Neural progenitor cell (in vitro differentiated cells): ENCODE measurements at regions not wholly inside any gene's neighbourhood (a gene's known extent, or its start where the extent isn't known, plus 50 kb on each side); places are given as distances from the start of the nearest gene placed in this dataset.

Source experiments
- DNase-seq: peaks from one replicate; pipeline ENCODE4 v3.0.0-alpha.2; 2016; ENCODE audit warnings: low spot score
- H2AFZ ChIP-seq: fragments of 200-600 bp; sonication (generic); replicated peaks from 2 replicates; pipeline ENCODE4 v1.6.1; 2016; ENCODE audit warnings: antibody characterized with exemption
- H3F3A ChIP-seq: fragments of 200-600 bp; sonication (generic); 2 replicates; pipeline ENCODE4 v1.6.1; 2016; ENCODE audit warnings: antibody characterized with exemption, low read depth
- H3K27ac ChIP-seq: fragments of 200-600 bp; sonication (generic); 2 replicates; pipeline ENCODE4 v1.5.1; 2016; ENCODE audit warnings: mild to moderate bottlenecking
- H3K27me3 ChIP-seq: fragments of 200-600 bp; sonication (generic); 2 replicates; pipeline ENCODE4 v1.6.1; 2016; ENCODE audit warnings: mild to moderate bottlenecking, moderate library complexity
- H3K36me3 ChIP-seq: fragments of 200-600 bp; sonication (generic); 2 replicates; pipeline ENCODE4 v1.5.1; 2016
- H3K4me1 ChIP-seq: fragments of 200-600 bp; sonication (generic); 2 replicates; pipeline ENCODE4 v1.6.1; 2016; ENCODE audit warnings: mixed run types
- H3K4me2 ChIP-seq: fragments of 200-600 bp; sonication (generic); 2 replicates; pipeline ENCODE4 v1.6.1; 2016
- H3K4me3 ChIP-seq: fragments of 200-600 bp; sonication (generic); 2 replicates; pipeline ENCODE4 v1.5.1; 2016
- H3K79me2 ChIP-seq: fragments of 200-600 bp; sonication (generic); 2 replicates; pipeline ENCODE4 v1.6.1; 2016; ENCODE audit warnings: low read depth
- H3K9ac ChIP-seq: fragments of 200-600 bp; sonication (generic); 2 replicates; pipeline ENCODE4 v1.6.1; 2016
- H3K9me3 ChIP-seq: fragments of 200-600 bp; sonication (generic); 2 replicates; pipeline ENCODE4 v1.5.1; 2016; ENCODE audit warnings: low read depth
- H4K20me1 ChIP-seq: fragments of 200-600 bp; sonication (generic); 2 replicates; pipeline ENCODE4 v1.6.1; 2016; ENCODE audit warnings: low read depth
- H3K27ac Mint-ChIP-seq: 3 replicates; pipeline ENCODE4 v1.8.0; 2021; ENCODE audit warnings: mixed read lengths
- H3K27me3 Mint-ChIP-seq: 2 replicates; pipeline ENCODE4 v1.8.0; 2022; ENCODE audit warnings: low read depth, mild to moderate bottlenecking, inconsistent platforms, moderate library complexity, mixed read lengths; ENCODE audit not compliant: insufficient read depth
- H3K36me3 Mint-ChIP-seq: 3 replicates; pipeline ENCODE4 v1.8.0; 2021; ENCODE audit warnings: mixed read lengths
- H3K4me1 Mint-ChIP-seq: 3 replicates; pipeline ENCODE4 v1.8.0; 2021; ENCODE audit warnings: mixed read lengths
- H3K4me3 Mint-ChIP-seq: 3 replicates; pipeline ENCODE4 v1.8.0; 2021; ENCODE audit warnings: mild to moderate bottlenecking, moderate library complexity, mixed read lengths
- H3K9me3 Mint-ChIP-seq: 3 replicates; pipeline ENCODE4 v1.8.0; 2020; ENCODE audit warnings: mixed read lengths
- EZH2 ChIP-seq: fragments of 200-600 bp; sonication (generic); IDR thresholded peaks from 2 replicates; pipeline ENCODE4 v1.6.1; 2017; ENCODE audit warnings: antibody characterized with exemption, mild to moderate bottlenecking, moderate library complexity
- EZH2phosphoT487 ChIP-seq: fragments of 200-600 bp; sonication (generic); IDR thresholded peaks from 2 replicates; pipeline ENCODE4 v1.6.1; 2017; ENCODE audit warnings: antibody characterized with exemption
- TF ChIP-seq, protein P1 (sequence below): fragments of 200-600 bp; sonication (generic); IDR thresholded peaks from 2 replicates; pipeline ENCODE4 v1.5.1; 2017; ENCODE audit warnings: antibody characterized with exemption, mild to moderate bottlenecking

DNA sequence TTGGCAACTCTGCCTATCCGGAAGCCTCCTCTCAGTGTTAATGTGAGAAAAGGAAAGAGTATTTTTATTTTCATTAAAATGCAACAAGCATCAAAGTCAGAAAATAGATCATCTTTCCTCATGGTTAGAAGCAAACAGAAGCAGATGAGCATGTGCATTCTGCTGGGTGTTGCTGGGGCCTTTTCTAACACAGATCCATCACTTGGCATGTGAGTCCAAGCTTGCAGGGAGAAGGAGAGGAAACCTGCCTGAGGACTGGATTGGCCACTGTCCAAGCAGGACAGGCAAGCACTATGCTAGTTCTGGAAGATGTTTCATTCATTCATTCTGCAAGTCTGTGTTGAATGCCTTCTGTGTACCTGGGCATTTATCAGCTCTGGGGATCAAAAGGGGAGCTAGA, 348.7 kb upstream of the PCSK5 start:
- H3F3A ChIP-seq = no peaks in the 10 kb centered on the region
- no peak overlapping the region for H3K9ac ChIP-seq
- no peak overlapping the region for H3K27ac Mint-ChIP-seq
- TF ChIP-seq, protein P1, sequence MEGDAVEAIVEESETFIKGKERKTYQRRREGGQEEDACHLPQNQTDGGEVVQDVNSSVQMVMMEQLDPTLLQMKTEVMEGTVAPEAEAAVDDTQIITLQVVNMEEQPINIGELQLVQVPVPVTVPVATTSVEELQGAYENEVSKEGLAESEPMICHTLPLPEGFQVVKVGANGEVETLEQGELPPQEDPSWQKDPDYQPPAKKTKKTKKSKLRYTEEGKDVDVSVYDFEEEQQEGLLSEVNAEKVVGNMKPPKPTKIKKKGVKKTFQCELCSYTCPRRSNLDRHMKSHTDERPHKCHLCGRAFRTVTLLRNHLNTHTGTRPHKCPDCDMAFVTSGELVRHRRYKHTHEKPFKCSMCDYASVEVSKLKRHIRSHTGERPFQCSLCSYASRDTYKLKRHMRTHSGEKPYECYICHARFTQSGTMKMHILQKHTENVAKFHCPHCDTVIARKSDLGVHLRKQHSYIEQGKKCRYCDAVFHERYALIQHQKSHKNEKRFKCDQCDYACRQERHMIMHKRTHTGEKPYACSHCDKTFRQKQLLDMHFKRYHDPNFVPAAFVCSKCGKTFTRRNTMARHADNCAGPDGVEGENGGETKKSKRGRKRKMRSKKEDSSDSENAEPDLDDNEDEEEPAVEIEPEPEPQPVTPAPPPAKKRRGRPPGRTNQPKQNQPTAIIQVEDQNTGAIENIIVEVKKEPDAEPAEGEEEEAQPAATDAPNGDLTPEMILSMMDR = no peak
- TF ChIP-seq EZH2phosphoT487 = no peak
- no peak for TF ChIP-seq EZH2
- H3K9me3 ChIP-seq = no peaks in the 10 kb centered on the region
- no peaks in the 10 kb centered on the region for H3K4me1 ChIP-seq
- H3K27me3 Mint-ChIP-seq = peaks cover 3% of the 10 kb centered on the region
- no peaks in the 10 kb centered on the region for H3K4me1 Mint-ChIP-seq
- H4K20me1 ChIP-seq = no peaks in the 10 kb centered on the region
- H3K36me3 ChIP-seq = no peaks in the 10 kb centered on the region
- no peaks in the 10 kb centered on the region for H3K36me3 Mint-ChIP-seq
- no peak overlapping the region for H3K4me3 ChIP-seq
- no peak overlapping the region for H3K4me3 Mint-ChIP-seq
- H3K9me3 Mint-ChIP-seq = peaks cover 2% of the 10 kb centered on the region
- no peak for DNase-seq
- no peaks in the 10 kb centered on the region for H3K27me3 ChIP-seq
- no peak overlapping the region for H3K27ac ChIP-seq
- H3K4me2 ChIP-seq = no peak overlapping the region
- no peaks in the 10 kb centered on the region for H3K79me2 ChIP-seq
- peak overlapping the region; percentile 68 for H2AFZ ChIP-seq

DNA sequence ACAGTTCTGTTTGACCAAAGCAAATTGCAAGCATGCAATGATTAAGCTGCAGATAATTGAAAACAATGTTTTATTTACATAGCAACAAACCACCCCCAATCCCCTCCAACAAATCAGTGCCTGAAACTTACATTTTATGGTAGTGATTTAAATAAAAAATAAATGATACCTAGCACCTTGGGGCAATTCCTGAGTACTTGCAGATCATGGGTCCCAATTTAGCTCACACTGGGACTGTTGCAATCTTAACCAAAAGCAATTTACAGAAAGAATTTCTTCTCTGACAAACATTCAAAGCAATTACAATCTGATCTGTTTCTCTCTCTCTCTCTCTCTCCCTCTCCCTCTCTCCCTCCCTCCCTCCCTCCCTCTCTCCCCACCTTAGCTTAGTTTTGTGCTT, 345.7 kb upstream of the PCSK5 start:
- Mint-ChIP-seq H3K4me3 (no peak overlapping the region), H3K36me3 (no peaks in the 10 kb centered on the region), H3K9me3 (no peaks in the 10 kb centered on the region), H3K4me1 (no peaks in the 10 kb centered on the region), H3K27me3 (peaks cover 3% of the 10 kb centered on the region), H3K27ac (no peak overlapping the region)
- Histone ChIP-seq H3K27ac (no peak overlapping the region), H3K4me3 (no peak overlapping the region), H2AFZ (peak overlapping the region; percentile 58), H3K4me1 (no peaks in the 10 kb centered on the region), H3K27me3 (no peaks in the 10 kb centered on the region), H3K36me3 (no peaks in the 10 kb centered on the region), H3K9ac (no peak overlapping the region), H3F3A (no peaks in the 10 kb centered on the region), H3K9me3 (no peaks in the 10 kb centered on the region), H3K4me2 (no peak overlapping the region), H3K79me2 (no peaks in the 10 kb centered on the region), H4K20me1 (no peaks in the 10 kb centered on the region)
- TF ChIP-seq EZH2 = no peak
- TF ChIP-seq EZH2phosphoT487 = no peak
- TF ChIP-seq, protein P1 = no peak
- no peak for DNase-seq

DNA sequence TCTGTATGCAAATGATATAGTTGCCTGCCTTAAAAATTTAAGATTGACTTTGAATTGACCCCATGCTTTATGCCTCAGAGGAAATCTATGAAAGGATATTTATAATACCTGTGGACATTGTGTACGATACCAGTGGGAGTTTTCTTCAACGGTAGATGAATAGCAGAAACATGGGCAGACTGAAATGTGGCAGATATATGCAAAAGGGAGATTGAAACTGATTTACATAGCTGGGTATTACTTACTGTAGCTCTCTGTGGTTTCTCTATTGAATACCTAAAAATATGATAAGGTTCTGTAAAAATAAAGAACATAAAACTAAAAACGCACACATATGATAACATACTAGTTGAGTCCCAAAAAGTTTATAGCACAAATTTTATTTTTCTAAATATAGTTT, 345.2 kb upstream of the PCSK5 start:
- no peaks in the 10 kb centered on the region for H4K20me1 ChIP-seq
- no peak for DNase-seq
- H3K79me2 ChIP-seq = no peaks in the 10 kb centered on the region
- no peaks in the 10 kb centered on the region for H3K36me3 Mint-ChIP-seq
- TF ChIP-seq, protein P1 = no peak
- TF ChIP-seq EZH2 = no peak
- no peak for TF ChIP-seq EZH2phosphoT487
- H3K27ac Mint-ChIP-seq = no peak overlapping the region
- no peak overlapping the region for H3K9ac ChIP-seq
- H3K4me1 Mint-ChIP-seq = no peaks in the 10 kb centered on the region
- H3K27me3 ChIP-seq = no peaks in the 10 kb centered on the region
- no peaks in the 10 kb centered on the region for H3F3A ChIP-seq
- H3K27me3 Mint-ChIP-seq = peaks cover 3% of the 10 kb centered on the region
- no peaks in the 10 kb centered on the region for H3K9me3 ChIP-seq
- H3K27ac ChIP-seq = no peak overlapping the region
- H3K4me3 Mint-ChIP-seq = no peak overlapping the region
- no peaks in the 10 kb centered on the region for H3K9me3 Mint-ChIP-seq
- no peaks in the 10 kb centered on the region for H3K4me1 ChIP-seq
- H3K4me3 ChIP-seq = no peak overlapping the region
- no peaks in the 10 kb centered on the region for H3K36me3 ChIP-seq
- peak overlapping the region; percentile 58 for H2AFZ ChIP-seq
- no peak overlapping the region for H3K4me2 ChIP-seq

DNA sequence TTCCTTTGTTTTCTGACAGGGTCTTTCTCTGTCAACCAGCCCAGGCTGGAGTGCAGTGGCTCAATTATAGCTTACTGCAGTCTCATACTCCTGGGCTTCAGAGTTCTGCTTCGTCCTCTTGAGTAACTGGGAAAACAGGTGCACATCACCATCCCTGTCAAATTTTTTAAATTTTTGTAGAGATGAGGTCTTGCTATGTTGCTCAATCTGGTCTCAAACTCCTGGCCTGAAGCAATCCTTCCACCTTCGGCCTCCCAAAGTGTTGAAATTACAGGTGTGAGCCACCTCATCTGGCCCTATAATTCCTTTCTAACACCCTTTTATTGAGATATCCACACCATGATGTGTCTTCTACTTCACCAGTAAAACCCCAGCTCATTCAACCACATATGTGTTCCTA, 341.6 kb upstream of the PCSK5 start:
- H3K36me3 Mint-ChIP-seq = no peaks in the 10 kb centered on the region
- H3K4me3 Mint-ChIP-seq = no peak overlapping the region
- Histone ChIP-seq H4K20me1 (no peaks in the 10 kb centered on the region), H3K79me2 (no peaks in the 10 kb centered on the region), H2AFZ (no peak overlapping the region), H3F3A (no peaks in the 10 kb centered on the region), H3K36me3 (no peaks in the 10 kb centered on the region), H3K27me3 (no peaks in the 10 kb centered on the region), H3K9me3 (no peaks in the 10 kb centered on the region), H3K9ac (no peak overlapping the region), H3K27ac (no peak overlapping the region), H3K4me2 (no peak overlapping the region), H3K4me1 (no peaks in the 10 kb centered on the region), H3K4me3 (no peak overlapping the region)
- H3K9me3 Mint-ChIP-seq = no peaks in the 10 kb centered on the region
- no peak overlapping the region for H3K27ac Mint-ChIP-seq
- DNase-seq = no peak
- TF ChIP-seq, protein P1 = no peak
- TF ChIP-seq EZH2phosphoT487 = no peak
- H3K27me3 Mint-ChIP-seq = peaks cover 3% of the 10 kb centered on the region
- H3K4me1 Mint-ChIP-seq = no peaks in the 10 kb centered on the region
